HEK293T (cell line): ENCODE measurements at regions not wholly inside any gene's neighbourhood (a gene's known extent, or its start where the extent isn't known, plus 50 kb on each side); places are given as distances from the start of the nearest gene placed in this dataset.

Source experiments
- BHLHE40 ChIP-seq: fragments of 450-650 bp; IDR thresholded peaks from 2 replicates; pipeline ENCODE4 v1.6.1; 2016; ENCODE audit warnings: mild to moderate bottlenecking, moderate library complexity, borderline replicate concordance
- SUZ12 ChIP-seq: fragments of 450-650 bp; IDR thresholded peaks from 2 replicates; pipeline ENCODE4 v1.6.1; 2016; ENCODE audit warnings: mild to moderate bottlenecking

DNA sequence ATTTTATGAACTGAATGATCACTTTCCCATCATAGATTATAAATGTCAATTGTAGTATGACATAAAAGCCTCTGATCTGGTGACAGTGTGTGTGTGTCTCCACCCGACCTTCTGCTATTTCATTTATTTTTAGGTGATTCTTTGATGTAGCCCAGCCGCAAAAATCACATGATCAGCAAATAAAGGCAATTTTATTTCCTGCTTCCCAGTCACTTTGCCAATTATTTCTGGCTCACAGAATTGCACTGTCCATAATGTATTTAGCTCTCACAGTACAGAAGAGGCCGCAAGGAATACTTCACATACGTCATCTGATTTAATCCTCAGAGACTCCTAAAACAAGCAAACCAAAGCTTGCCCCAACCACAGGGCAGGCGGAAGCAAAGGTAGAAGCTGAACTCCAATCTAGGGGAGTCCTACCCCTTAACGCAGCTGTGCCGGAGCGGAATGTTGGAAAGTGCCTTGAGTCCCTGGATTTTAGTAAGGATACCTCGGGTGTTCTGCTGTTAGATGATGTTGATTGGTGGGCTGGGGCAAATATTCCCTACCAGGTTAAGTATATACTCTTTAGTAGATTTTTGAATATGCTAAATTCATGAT is 384.0 kb upstream of the IRX4 start:
- no peak for TF ChIP-seq BHLHE40
- TF ChIP-seq SUZ12 = no peak
